Body of pancreas (tissue), 4 donors: ENCODE measurements at regions not wholly inside any gene's neighbourhood (a gene's known extent, or its start where the extent isn't known, plus 50 kb on each side); places are given as distances from the start of the nearest gene placed in this dataset.

Experiments
- ATAC-seq: fragments of 150-250 bp; one replicate; pipeline ENCODE4 v1.9.1; 2016
- DNase-seq, 4 donors: peaks; one replicate each; pipeline ENCODE4 v3.0.0-alpha.2; 2019
- H3K27ac ChIP-seq, 4 donors: fragments of 200-600 bp; sonication (generic); 1 replicate in 3 of 4; 2 replicates in 1 of 4; pipeline versions ENCODE4 v1.5.1 to v1.6.1; 2016 to 2019; ENCODE audit warnings: mild to moderate bottlenecking in 1 of 4, mixed read lengths in 1 of 4, moderate library complexity in 1 of 4
- H3K27me3 ChIP-seq, 2 donors: fragments of 200-600 bp; sonication (generic); one replicate each; pipeline ENCODE4 v1.6.0; 2016; ENCODE audit warnings: mild to moderate bottlenecking in 1 of 2
- H3K36me3 ChIP-seq, 2 donors: fragments of 200-600 bp; sonication (generic); replicated peaks in 1 of 2; 2 replicates each; pipeline ENCODE4 v1.5.1; 2016; ENCODE audit warnings: low read depth in 2 of 2; ENCODE audit not compliant: insufficient read depth in 1 of 2
- H3K4me1 ChIP-seq: fragments of 200-600 bp; sonication (generic); one replicate; pipeline ENCODE4 v1.6.0; 2016
- H3K4me3 ChIP-seq, 2 donors: fragments of 200-600 bp; sonication (generic); 1 replicate in 1 of 2; 2 replicates in 1 of 2; pipeline ENCODE4 v1.5.1; 2016 to 2019
- H3K9me3 ChIP-seq, 3 donors: fragments of 200-600 bp; sonication (generic); 1 replicate in 2 of 3; 2 replicates in 1 of 3; pipeline ENCODE4 v1.5.1; 2016
- POLR2A ChIP-seq, 3 donors: fragments of 450-650 bp; IDR thresholded peaks; one replicate each; pipeline ENCODE4 v1.6.1; 2016; ENCODE audit warnings: antibody characterized with exemption in 3 of 3, mild to moderate bottlenecking in 2 of 3
- WGBS, 2 donors: methylation state at CpG; one replicate each; pipeline ENCODE4 v1.1.5; 2017; 5-methylcytosine and 5-hydroxymethylcytosine counted together
- intact Hi-C: fragments of 100-400 bp; cut with DNase I; formaldehyde crosslinking; loops from one replicate; pipeline ENCODE4 v1.15.1; 2023
- TF ChIP-seq, protein P1 (sequence below), 7 experiments: fragments of 450-650 bp in 4 of 7; fragments of 200-600 bp in 3 of 7; sonication (generic) in 3 of 7; IDR thresholded peaks; one replicate each; pipeline ENCODE4 v1.5.1; 2016 to 2019; ENCODE audit warnings: antibody characterized with exemption in 7 of 7

GRCh38 chr15:60121845-60122244, 117.7 kb downstream of the FOXB1 start:
- Histone ChIP-seq H3K9me3 (no peaks in the 10 kb centered on the region), H3K4me3 (no peak overlapping the region), H3K4me1 (no peaks in the 10 kb centered on the region), H3K27me3 (peaks cover 0 to 4% of the 10 kb centered on the region in 2 donors), H3K36me3 (no peaks in the 10 kb centered on the region), H3K27ac (no peak overlapping the region)
- intact Hi-C loops, result no loop called here
- WGBS, 2 donors, result 70 to 77% methylated on average over 4 of the region's 4 CpGs
- TF ChIP-seq, protein P1, sequence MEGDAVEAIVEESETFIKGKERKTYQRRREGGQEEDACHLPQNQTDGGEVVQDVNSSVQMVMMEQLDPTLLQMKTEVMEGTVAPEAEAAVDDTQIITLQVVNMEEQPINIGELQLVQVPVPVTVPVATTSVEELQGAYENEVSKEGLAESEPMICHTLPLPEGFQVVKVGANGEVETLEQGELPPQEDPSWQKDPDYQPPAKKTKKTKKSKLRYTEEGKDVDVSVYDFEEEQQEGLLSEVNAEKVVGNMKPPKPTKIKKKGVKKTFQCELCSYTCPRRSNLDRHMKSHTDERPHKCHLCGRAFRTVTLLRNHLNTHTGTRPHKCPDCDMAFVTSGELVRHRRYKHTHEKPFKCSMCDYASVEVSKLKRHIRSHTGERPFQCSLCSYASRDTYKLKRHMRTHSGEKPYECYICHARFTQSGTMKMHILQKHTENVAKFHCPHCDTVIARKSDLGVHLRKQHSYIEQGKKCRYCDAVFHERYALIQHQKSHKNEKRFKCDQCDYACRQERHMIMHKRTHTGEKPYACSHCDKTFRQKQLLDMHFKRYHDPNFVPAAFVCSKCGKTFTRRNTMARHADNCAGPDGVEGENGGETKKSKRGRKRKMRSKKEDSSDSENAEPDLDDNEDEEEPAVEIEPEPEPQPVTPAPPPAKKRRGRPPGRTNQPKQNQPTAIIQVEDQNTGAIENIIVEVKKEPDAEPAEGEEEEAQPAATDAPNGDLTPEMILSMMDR (IDR thresholded peaks at IDR 0.05), result no peak
- TF ChIP-seq POLR2A (IDR thresholded peaks at IDR 0.05), result no peak
- DNase-seq (no peak), ATAC-seq (no peak)

GRCh38 chr15:60122691-60123090, 118.6 kb downstream of the FOXB1 start:
- WGBS, 2 donors, result 87% methylated on average over 3 of the region's 3 CpGs
- Histone ChIP-seq H3K9me3 (no peaks in the 10 kb centered on the region), H3K27ac (no peak overlapping the region), H3K4me1 (no peaks in the 10 kb centered on the region), H3K27me3 (peaks cover 0 to 4% of the 10 kb centered on the region in 2 donors), H3K36me3 (no peaks in the 10 kb centered on the region), H3K4me3 (no peak overlapping the region)
- ATAC-seq (no peak), DNase-seq (no peak)
- intact Hi-C loops, result no loop called here
- no peak for TF ChIP-seq POLR2A (IDR thresholded peaks at IDR 0.05)
- TF ChIP-seq, protein P1 (IDR thresholded peaks at IDR 0.05), result no peak

GRCh38 chr15:60124460-60125070, 120.5 kb downstream of the FOXB1 start:
- Histone ChIP-seq H3K27ac (no peak overlapping the region), H3K9me3 (no peaks in the 10 kb centered on the region), H3K36me3 (no peaks in the 10 kb centered on the region), H3K27me3 (peaks cover 0 to 4% of the 10 kb centered on the region in 2 donors), H3K4me1 (peaks cover 3% of the 10 kb centered on the region), H3K4me3 (no peak overlapping the region)
- 51 to 54% methylated on average over 6 of the region's 6 CpGs for WGBS, 2 donors
- ATAC-seq (no peak), DNase-seq (no peak)
- TF ChIP-seq, protein P1 (IDR thresholded peaks at IDR 0.05), result no peak
- no peak for TF ChIP-seq POLR2A (IDR thresholded peaks at IDR 0.05)
- intact Hi-C loops, result no loop called here

DNA sequence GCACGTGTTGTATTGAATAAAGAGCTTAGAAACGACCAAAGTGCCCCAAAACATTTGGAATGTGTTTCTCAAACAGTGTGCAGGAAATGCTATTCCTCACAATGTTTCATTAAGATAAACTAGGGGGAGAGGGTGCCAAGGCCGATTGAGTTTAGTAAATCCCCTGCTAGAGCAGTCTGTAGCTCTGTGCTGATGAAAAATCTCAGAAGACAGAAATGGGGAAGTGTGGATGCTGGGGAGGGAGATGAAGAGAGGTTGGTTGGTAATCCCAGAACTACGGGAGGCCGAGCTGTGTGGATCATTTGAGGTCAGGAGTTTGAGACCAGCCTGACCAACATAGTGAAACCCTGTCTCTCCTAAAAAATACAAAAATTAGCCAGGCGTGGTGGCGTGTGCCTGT, 121.2 kb downstream of the FOXB1 start:
- H3K27ac ChIP-seq, result no peak overlapping the region
- H3K4me1 ChIP-seq, result peaks cover 3% of the 10 kb centered on the region
- intact Hi-C loops, result no loop called here
- H3K4me3 ChIP-seq, result no peak overlapping the region
- H3K27me3 ChIP-seq, result peaks cover 0 to 4% of the 10 kb centered on the region in 2 donors
- H3K36me3 ChIP-seq, result no peaks in the 10 kb centered on the region
- DNase-seq (no peak), ATAC-seq (no peak)
- no peak for TF ChIP-seq POLR2A (IDR thresholded peaks at IDR 0.05)
- TF ChIP-seq, protein P1 (IDR thresholded peaks at IDR 0.05), result no peak
- H3K9me3 ChIP-seq, result no peaks in the 10 kb centered on the region
- WGBS, 2 donors, result 57 to 58% methylated on average over 7 of the region's 7 CpGs

DNA sequence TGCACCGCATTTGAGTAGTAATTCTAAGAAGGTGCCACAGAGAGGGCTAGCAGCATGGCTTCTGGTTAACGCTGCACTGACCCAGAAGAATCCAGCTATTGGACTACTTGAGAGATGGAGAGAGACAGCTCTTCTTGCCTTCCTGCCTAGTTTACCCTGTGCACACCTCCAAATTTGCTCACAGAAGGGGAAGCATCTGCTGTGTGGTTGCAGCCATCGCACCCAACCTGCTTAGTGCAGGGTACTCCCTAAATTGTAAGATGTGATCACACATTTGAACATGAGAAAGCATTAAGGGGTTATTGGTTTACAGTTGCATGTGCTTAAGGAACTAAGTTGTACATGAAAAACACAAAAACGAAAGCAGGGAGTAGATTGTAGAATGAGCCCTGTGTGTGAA, 122.1 kb downstream of the FOXB1 start:
- intact Hi-C loops, result no loop called here
- H3K27ac ChIP-seq, result no peak overlapping the region
- 77 to 81% methylated on average over 4 of the region's 4 CpGs for WGBS, 2 donors
- peaks cover 3% of the 10 kb centered on the region for H3K4me1 ChIP-seq
- no peaks in the 10 kb centered on the region for H3K9me3 ChIP-seq
- no peaks in the 10 kb centered on the region for H3K36me3 ChIP-seq
- no peak overlapping the region for H3K4me3 ChIP-seq
- peaks cover 0 to 4% of the 10 kb centered on the region in 2 donors for H3K27me3 ChIP-seq
- ATAC-seq (no peak), DNase-seq (no peak)
- no peak for TF ChIP-seq POLR2A (IDR thresholded peaks at IDR 0.05)
- TF ChIP-seq, protein P1 (IDR thresholded peaks at IDR 0.05), result no peak
